H1 (cell line): ENCODE measurements at regions not wholly inside any gene's neighbourhood (a gene's known extent, or its start where the extent isn't known, plus 50 kb on each side); places are given as distances from the start of the nearest gene placed in this dataset.

Experiments used
- CTCF ChIA-PET: fragments of 300-600 bp; sonication (Branson Sonifier 250); formaldehyde crosslinking; loops from one replicate; lab custom pipeline; 2021; ENCODE audit not compliant: partially characterized antibody; lab: Charles Lee
- POLR2A ChIA-PET: fragments of 300-600 bp; sonication (Branson Sonifier 250); formaldehyde crosslinking; loops from one replicate; lab custom pipeline; 2021; ENCODE audit warnings: inconsistent platforms; ENCODE audit not compliant: partially characterized antibody; lab: Charles Lee
- DNase-seq, 2 experiments: peaks; one replicate each; pipeline versions ENCODE4 v3.0.0 to v3.0.0-alpha.2; 2010 to 2022; ENCODE audit warnings: low spot score in 2 of 2, low read depth in 1 of 2, mixed read lengths in 1 of 2
- FAIRE-seq: peaks from 2 replicates; lab custom pipeline; 2011; peaks lifted over from hg19 to GRCh38; lab: Jason Lieb, UNC
- H2AFZ ChIP-seq: 2 replicates; pipeline ENCODE4 v1.8.1; 2012; ENCODE audit warnings: low read length, inconsistent platforms
- H2AK5ac ChIP-seq: 2 replicates; pipeline ENCODE4 v1.6.1; 2013; ENCODE audit warnings: low read depth, low read length
- H2BK120ac ChIP-seq: replicated peaks from 2 replicates; pipeline ENCODE3; 2013; ENCODE audit warnings: low read depth, low read length, inconsistent platforms
- H2BK12ac ChIP-seq: 2 replicates; pipeline ENCODE4 v1.6.1; 2013; ENCODE audit warnings: low read depth, low read length
- H2BK15ac ChIP-seq: 2 replicates; pipeline ENCODE4 v1.6.1; 2013; ENCODE audit warnings: low read length
- H2BK20ac ChIP-seq: 2 replicates; pipeline ENCODE4 v1.6.1; 2013; ENCODE audit warnings: low read length
- H2BK5ac ChIP-seq: 2 replicates; pipeline ENCODE4 v1.6.1; 2013; ENCODE audit warnings: low read depth, low read length
- H3K14ac ChIP-seq: 2 replicates; pipeline ENCODE4 v1.6.1; 2013; ENCODE audit warnings: inconsistent platforms; ENCODE audit not compliant: insufficient read length
- H3K18ac ChIP-seq: 2 replicates; pipeline ENCODE4 v1.6.1; 2013; ENCODE audit warnings: low read length; ENCODE audit errors: extremely low read depth
- H3K23ac ChIP-seq: 2 replicates; pipeline ENCODE4 v1.6.1; 2013; ENCODE audit warnings: inconsistent platforms; ENCODE audit not compliant: insufficient read length
- H3K23me2 ChIP-seq: 2 replicates; pipeline ENCODE4 v1.6.1; 2013; ENCODE audit warnings: low read depth, low read length
- H3K27ac ChIP-seq: 2 replicates; pipeline ENCODE4 v1.6.1; 2011; ENCODE audit warnings: low read depth, low read length, inconsistent platforms
- H3K27me3 ChIP-seq, 4 experiments: replicated peaks in 1 of 4; 1 replicate in 1 of 4; 2 replicates in 3 of 4; pipeline versions ENCODE4 v1.6.1 to v1.8.1; 2011 to 2013; ENCODE audit warnings: low read length in 3 of 4, mild to moderate bottlenecking in 3 of 4, inconsistent platforms in 2 of 4, mixed read lengths in 2 of 4, moderate library complexity in 1 of 4; ENCODE audit not compliant: control insufficient read depth in 3 of 4, insufficient read depth in 3 of 4; ENCODE audit errors: extremely low read depth in 1 of 4
- H3K36me3 ChIP-seq, 4 experiments: 2 replicates each; pipeline versions ENCODE4 v1.6.1 to v1.8.1; 2011 to 2013; ENCODE audit warnings: mild to moderate bottlenecking in 4 of 4, low read length in 3 of 4, moderate library complexity in 2 of 4, control low read depth in 1 of 4, inconsistent platforms in 1 of 4; ENCODE audit not compliant: insufficient read depth in 4 of 4, control insufficient read depth in 2 of 4
- H3K4ac ChIP-seq: replicated peaks from 2 replicates; pipeline ENCODE3; 2013; ENCODE audit warnings: low read length, low read depth, mixed read lengths, inconsistent platforms; ENCODE audit not compliant: insufficient read length
- H3K4me1 ChIP-seq, 4 experiments: replicated peaks in 1 of 4; 1 replicate in 1 of 4; 2 replicates in 3 of 4; pipeline versions ENCODE4 v1.6.1 to v1.8.1; 2011 to 2013; ENCODE audit warnings: low read length in 3 of 4, inconsistent platforms in 2 of 4, mixed read lengths in 1 of 4; ENCODE audit not compliant: insufficient read depth in 4 of 4, control insufficient read depth in 3 of 4
- H3K4me2 ChIP-seq, 2 experiments: 2 replicates each; pipeline versions ENCODE4 v1.6.1 to v1.8.1; 2011 to 2013; ENCODE audit warnings: low read depth in 2 of 2, low read length in 2 of 2, control low read depth in 1 of 2, inconsistent platforms in 1 of 2, mild to moderate bottlenecking in 1 of 2; ENCODE audit not compliant: insufficient read depth in 1 of 2
- H3K4me3 ChIP-seq, 4 experiments: fragments of 200-600, 300-600 bp in 1 of 4; sonication (generic), shearing (Covaris generic), sonication (Bioruptor Twin) in 1 of 4; 2 replicates each; pipeline versions ENCODE4 v1.5.1 to v1.8.1; 2011 to 2016; ENCODE audit warnings: low read length in 4 of 4, low read depth in 3 of 4, control low read depth in 2 of 4, inconsistent platforms in 2 of 4, mild to moderate bottlenecking in 2 of 4, mixed read lengths in 1 of 4, moderate library complexity in 1 of 4; ENCODE audit not compliant: insufficient read depth in 2 of 4; ENCODE audit errors: extremely low read depth in 1 of 4
- H3K56ac ChIP-seq: replicated peaks from 2 replicates; pipeline ENCODE3; 2013; ENCODE audit warnings: low read depth, mild to moderate bottlenecking, mixed read lengths, low read length, inconsistent platforms; ENCODE audit not compliant: insufficient read length
- H3K79me1 ChIP-seq: 2 replicates; pipeline ENCODE4 v1.6.1; 2013; ENCODE audit warnings: low read depth, low read length, control low read depth
- H3K79me2 ChIP-seq, 2 experiments: 2 replicates each; pipeline versions ENCODE4 v1.6.1 to v1.8.1; 2012 to 2013; ENCODE audit warnings: low read length in 2 of 2, mild to moderate bottlenecking in 2 of 2, inconsistent platforms in 1 of 2; ENCODE audit not compliant: insufficient read depth in 2 of 2, control insufficient read depth in 1 of 2
- H3K9ac ChIP-seq, 4 experiments: replicated peaks in 1 of 4; 1 replicate in 1 of 4; 2 replicates in 3 of 4; pipeline versions ENCODE4 v1.6.1 to v1.8.1; 2011 to 2013; ENCODE audit warnings: low read depth in 3 of 4, low read length in 3 of 4, control low read depth in 2 of 4, mild to moderate bottlenecking in 2 of 4, moderate library complexity in 2 of 4, inconsistent platforms in 1 of 4; ENCODE audit errors: extremely low read depth in 1 of 4
- H3K9me3 ChIP-seq, 2 experiments: 2 replicates each; pipeline versions ENCODE4 v1.6.1 to v1.8.1; 2012 to 2013; ENCODE audit warnings: mild to moderate bottlenecking in 2 of 2, moderate library complexity in 2 of 2, control low read depth in 1 of 2, inconsistent platforms in 1 of 2, low read depth in 1 of 2, low read length in 1 of 2, mixed read lengths in 1 of 2; ENCODE audit not compliant: insufficient read depth in 2 of 2
- H4K20me1 ChIP-seq, 2 experiments: replicated peaks in 1 of 2; 2 replicates each; pipeline versions ENCODE3 to v1.8.1; 2011 to 2013; ENCODE audit warnings: inconsistent platforms in 2 of 2, low read length in 2 of 2, mild to moderate bottlenecking in 1 of 2; ENCODE audit not compliant: insufficient read depth in 2 of 2, control insufficient read depth in 1 of 2
- H4K5ac ChIP-seq: 2 replicates; pipeline ENCODE4 v1.6.1; 2013; ENCODE audit warnings: low read length, low read depth, mixed read lengths, inconsistent platforms; ENCODE audit not compliant: insufficient read length
- H4K8ac ChIP-seq: 2 replicates; pipeline ENCODE4 v1.8.0; 2013; ENCODE audit warnings: mild to moderate bottlenecking, moderate library complexity, low read length, inconsistent platforms; ENCODE audit not compliant: insufficient read depth; ENCODE audit errors: extremely low read depth
- H4K91ac ChIP-seq: replicated peaks from 2 replicates; pipeline ENCODE3; 2013; ENCODE audit warnings: low read length, mixed read lengths, inconsistent platforms; ENCODE audit not compliant: insufficient read length
- ASH2L ChIP-seq: fragments of 200-600, 300-600 bp; sonication (generic); IDR thresholded peaks from one replicate; pipeline ENCODE4 v1.7.1; 2017; ENCODE audit warnings: low read length
- ATF3 ChIP-seq: IDR thresholded peaks from 2 replicates; pipeline ENCODE4 v1.6.1; 2011; ENCODE audit warnings: low read depth, mild to moderate bottlenecking, low read length; ENCODE audit not compliant: insufficient read depth
- FOSL1 ChIP-seq: IDR thresholded peaks from 2 replicates; pipeline ENCODE4 v1.6.1; 2011; ENCODE audit warnings: mild to moderate bottlenecking, low read depth, low read length, moderate library complexity; ENCODE audit not compliant: insufficient read depth
- GABPA ChIP-seq: IDR thresholded peaks from 2 replicates; pipeline ENCODE4 v1.6.1; 2011; ENCODE audit warnings: mild to moderate bottlenecking, low read length, moderate library complexity, borderline replicate concordance; ENCODE audit not compliant: insufficient read depth
- GTF2F1 ChIP-seq: IDR thresholded peaks from 2 replicates; pipeline ENCODE4 v1.6.1; 2012; ENCODE audit warnings: low read depth, low read length, improper control_type of control experiment, borderline replicate concordance
- JUND ChIP-seq: IDR thresholded peaks from 2 replicates; pipeline ENCODE4 v1.6.1; 2011; ENCODE audit warnings: mild to moderate bottlenecking, improper control_type of control experiment, low read length
- MAX ChIP-seq: IDR thresholded peaks from 2 replicates; pipeline ENCODE4 v1.6.1; 2012; ENCODE audit warnings: inconsistent platforms
- NANOG ChIP-seq: IDR thresholded peaks from 2 replicates; pipeline ENCODE4 v1.6.1; 2011; ENCODE audit warnings: low read length, low read depth, mild to moderate bottlenecking, inconsistent platforms; ENCODE audit not compliant: insufficient read depth, poor library complexity, severe bottlenecking
- POLR2AphosphoS5 ChIP-seq: IDR thresholded peaks from 2 replicates; pipeline ENCODE4 v1.6.1; 2011; ENCODE audit warnings: low read depth, low read length
- POU5F1 ChIP-seq: IDR thresholded peaks from 2 replicates; pipeline ENCODE4 v1.6.1; 2011; ENCODE audit warnings: low read depth, mild to moderate bottlenecking, low read length, moderate library complexity
- RAD21 ChIP-seq, 2 experiments: IDR thresholded peaks in 1 of 2; conservative IDR thresholded peaks in 1 of 2; 2 replicates each; pipeline ENCODE4 v1.6.1; 2011; ENCODE audit warnings: low read depth in 2 of 2, low read length in 2 of 2, improper control_type of control experiment in 1 of 2, inconsistent platforms in 1 of 2, mild to moderate bottlenecking in 1 of 2, moderate library complexity in 1 of 2
- SAP30 ChIP-seq: fragments of 300-600 bp; sonication (generic); IDR thresholded peaks from 2 replicates; pipeline ENCODE4 v1.7.1; 2012; ENCODE audit warnings: low read length, moderate library complexity, mild to moderate bottlenecking, inconsistent platforms; ENCODE audit not compliant: insufficient read depth, insufficient replicate concordance
- SP2 ChIP-seq: IDR thresholded peaks from 2 replicates; pipeline ENCODE4 v1.6.1; 2012; ENCODE audit warnings: mild to moderate bottlenecking, low read length, inconsistent platforms
- TCF12 ChIP-seq: IDR thresholded peaks from 2 replicates; pipeline ENCODE4 v1.6.1; 2011; ENCODE audit warnings: low read depth, mild to moderate bottlenecking, low read length
- WGBS, 2 experiments: shearing (Covaris generic) in 1 of 2; methylation state at CpG; one replicate each; pipeline versions ENCODE4 v1.1.6 to v1.1.7; 2013 to 2015; ENCODE audit warnings: low lambda C conversion rate in 2 of 2, mixed read lengths in 2 of 2, inconsistent platforms in 1 of 2, low coverage in 1 of 2, missing lambda C conversion rate in 1 of 2; ENCODE audit not compliant: insufficient replicate concordance in 2 of 2, insufficient coverage in 1 of 2, insufficient read length in 1 of 2; ENCODE audit errors: extremely low coverage in 1 of 2, missing lambda C conversion rate in 1 of 2; 5-methylcytosine and 5-hydroxymethylcytosine counted together

GRCh38 chr14:44700694-44701093 lies 193.6 kb upstream of the FSCB start:
- Histone ChIP-seq H3K27ac (no peak overlapping the region), H2AFZ (no peak overlapping the region), H3K36me3 (no peaks in the 10 kb centered on the region), H2BK120ac (no peak overlapping the region), H3K18ac (no peak overlapping the region), H4K91ac (no peak overlapping the region), H2BK20ac (no peak overlapping the region), H3K79me1 (no peaks in the 10 kb centered on the region), H3K23ac (no peak overlapping the region), H3K4ac (no peak overlapping the region), H3K4me2 (no peak overlapping the region), H2BK5ac (no peak overlapping the region), H2AK5ac (no peak overlapping the region), H3K23me2 (no peaks in the 10 kb centered on the region), H3K4me3 (no peak overlapping the region), H3K9ac (no peak overlapping the region), H3K56ac (no peak overlapping the region), H2BK12ac (no peak overlapping the region), H4K5ac (no peak overlapping the region), H3K9me3 (no peaks in the 10 kb centered on the region), H2BK15ac (no peak overlapping the region), H3K4me1 (no peaks in the 10 kb centered on the region), H3K27me3 (no peaks in the 10 kb centered on the region), H4K20me1 (no peaks in the 10 kb centered on the region), H3K79me2 (no peaks in the 10 kb centered on the region), H4K8ac (no peak overlapping the region), H3K14ac (no peak overlapping the region)
- CTCF ChIA-PET = no interaction called here
- 92% methylated on average over 1 of the region's 1 CpG; no CpG with 5 or more reads in 1 of the 2 experiments for WGBS, 2 experiments
- FAIRE-seq = no peak
- no peak for DNase-seq
- POLR2A ChIA-PET = interaction anchor here (1.1 kb wide), 1 partner anchor 15 kb away, joined by 3 read pairs; no protein-coding TSS in a partner anchor
- no peak for TF ChIP-seq SAP30
- TF ChIP-seq POLR2AphosphoS5 = no peak
- TF ChIP-seq ASH2L = no peak
- TF ChIP-seq FOSL1 = no peak
- TF ChIP-seq MAX = no peak
- TF ChIP-seq NANOG = no peak
- no peak for TF ChIP-seq GTF2F1
- no peak for TF ChIP-seq ATF3
- TF ChIP-seq GABPA = no peak
- TF ChIP-seq SP2 = no peak
- TF ChIP-seq RAD21 (IDR thresholded peaks at IDR 0.05 in 1 of 2, conservative IDR thresholded peaks at IDR 0.05 in 1 of 2; ENCODE audit: low read depth in 2 of 2, low read length in 2 of 2) = no peak
- no peak for TF ChIP-seq TCF12
- no peak for TF ChIP-seq JUND
- no peak for TF ChIP-seq POU5F1
